Suprapubic skin (tissue), 4 donors: ENCODE measurements at regions not wholly inside any gene's neighbourhood (a gene's known extent, or its start where the extent isn't known, plus 50 kb on each side); places are given as distances from the start of the nearest gene placed in this dataset.
"Not testable (repeated sequence)": the region's sequence is repeated elsewhere in the genome, so short reads cannot be mapped to it uniquely, and the experiment has no call there.

Experiments used
- DNase-seq, 2 donors: peaks; one replicate each; pipeline ENCODE4 v3.0.0-alpha.2; 2019; ENCODE audit warnings: low spot score in 2 of 2
- H3K27ac ChIP-seq: fragments of 200-600 bp; sonication (generic); one replicate; pipeline ENCODE4 v1.5.1; 2019
- H3K27me3 ChIP-seq: fragments of 200-600 bp; sonication (generic); one replicate; pipeline ENCODE4 v1.5.1; 2019
- H3K36me3 ChIP-seq: fragments of 200-600 bp; sonication (generic); one replicate; pipeline ENCODE4 v1.5.1; 2019
- H3K4me1 ChIP-seq: fragments of 200-600 bp; sonication (generic); one replicate; pipeline ENCODE4 v1.5.1; 2019
- H3K4me3 ChIP-seq: fragments of 200-600 bp; sonication (generic); one replicate; pipeline ENCODE4 v1.5.1; 2019; ENCODE audit warnings: mild to moderate bottlenecking
- H3K9me3 ChIP-seq: fragments of 200-600 bp; sonication (generic); one replicate; pipeline ENCODE4 v1.5.1; 2019
- EP300 ChIP-seq: sonication (generic); formaldehyde crosslinking; IDR thresholded peaks from one replicate; pipeline ENCODE4 v1.6.1; 2017; ENCODE audit warnings: antibody characterized with exemption
- POLR2A ChIP-seq, 2 donors: fragments of 450-650 bp; IDR thresholded peaks; one replicate each; pipeline ENCODE4 v1.6.1; 2017; ENCODE audit warnings: antibody characterized with exemption in 2 of 2, mild to moderate bottlenecking in 2 of 2, moderate library complexity in 2 of 2
- POLR2AphosphoS5 ChIP-seq, 3 donors: sonication (generic); formaldehyde crosslinking; IDR thresholded peaks; one replicate each; pipeline ENCODE4 v1.6.1; 2017; ENCODE audit warnings: antibody characterized with exemption in 3 of 3
- WGBS: methylation state at CpG from one replicate; pipeline ENCODE4 v1.1.5; 2018; 5-methylcytosine and 5-hydroxymethylcytosine counted together
- TF ChIP-seq, protein P1 (sequence below), 2 donors: fragments of 200-600 bp in 1 of 2; fragments of 450-650 bp in 1 of 2; sonication (generic) in 1 of 2; IDR thresholded peaks; one replicate each; pipeline ENCODE4 v1.5.1; 2016 to 2019; ENCODE audit warnings: antibody characterized with exemption in 2 of 2, mild to moderate bottlenecking in 1 of 2, moderate library complexity in 1 of 2

DNA sequence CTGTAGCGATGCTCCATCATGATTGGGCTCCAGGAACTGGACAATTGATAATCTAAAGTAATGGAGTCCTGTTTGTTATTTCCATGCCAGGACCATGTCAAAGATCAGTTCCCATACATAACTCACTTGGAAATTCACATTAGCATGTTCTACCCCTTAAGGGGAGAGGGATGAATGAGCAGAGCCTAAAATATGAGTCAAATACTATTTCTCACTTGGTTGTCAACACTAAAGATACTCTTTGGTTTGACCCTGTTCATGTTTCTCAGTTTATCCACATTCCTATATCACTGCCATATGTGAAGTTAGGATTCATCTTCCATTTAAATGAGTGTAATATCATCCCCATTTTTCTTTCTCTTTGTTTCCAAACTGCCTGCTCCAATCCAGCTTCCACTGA lies 321.6 kb upstream of the PAPPA start:
- Histone ChIP-seq H3K4me1 (no peaks in the 10 kb centered on the region), H3K36me3 (no peaks in the 10 kb centered on the region), H3K4me3 (no peak overlapping the region), H3K9me3 (no peaks in the 10 kb centered on the region), H3K27ac (no peak overlapping the region), H3K27me3 (no peaks in the 10 kb centered on the region)
- no peak for DNase-seq
- TF ChIP-seq POLR2A (IDR thresholded peaks at IDR 0.05): no peak
- TF ChIP-seq, protein P1, sequence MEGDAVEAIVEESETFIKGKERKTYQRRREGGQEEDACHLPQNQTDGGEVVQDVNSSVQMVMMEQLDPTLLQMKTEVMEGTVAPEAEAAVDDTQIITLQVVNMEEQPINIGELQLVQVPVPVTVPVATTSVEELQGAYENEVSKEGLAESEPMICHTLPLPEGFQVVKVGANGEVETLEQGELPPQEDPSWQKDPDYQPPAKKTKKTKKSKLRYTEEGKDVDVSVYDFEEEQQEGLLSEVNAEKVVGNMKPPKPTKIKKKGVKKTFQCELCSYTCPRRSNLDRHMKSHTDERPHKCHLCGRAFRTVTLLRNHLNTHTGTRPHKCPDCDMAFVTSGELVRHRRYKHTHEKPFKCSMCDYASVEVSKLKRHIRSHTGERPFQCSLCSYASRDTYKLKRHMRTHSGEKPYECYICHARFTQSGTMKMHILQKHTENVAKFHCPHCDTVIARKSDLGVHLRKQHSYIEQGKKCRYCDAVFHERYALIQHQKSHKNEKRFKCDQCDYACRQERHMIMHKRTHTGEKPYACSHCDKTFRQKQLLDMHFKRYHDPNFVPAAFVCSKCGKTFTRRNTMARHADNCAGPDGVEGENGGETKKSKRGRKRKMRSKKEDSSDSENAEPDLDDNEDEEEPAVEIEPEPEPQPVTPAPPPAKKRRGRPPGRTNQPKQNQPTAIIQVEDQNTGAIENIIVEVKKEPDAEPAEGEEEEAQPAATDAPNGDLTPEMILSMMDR (IDR thresholded peaks at IDR 0.05): no peak
- TF ChIP-seq POLR2AphosphoS5 (IDR thresholded peaks at IDR 0.05): no peak
- no peak for TF ChIP-seq EP300
- WGBS: 97% methylated on average over 1 of the region's 1 CpG

DNA sequence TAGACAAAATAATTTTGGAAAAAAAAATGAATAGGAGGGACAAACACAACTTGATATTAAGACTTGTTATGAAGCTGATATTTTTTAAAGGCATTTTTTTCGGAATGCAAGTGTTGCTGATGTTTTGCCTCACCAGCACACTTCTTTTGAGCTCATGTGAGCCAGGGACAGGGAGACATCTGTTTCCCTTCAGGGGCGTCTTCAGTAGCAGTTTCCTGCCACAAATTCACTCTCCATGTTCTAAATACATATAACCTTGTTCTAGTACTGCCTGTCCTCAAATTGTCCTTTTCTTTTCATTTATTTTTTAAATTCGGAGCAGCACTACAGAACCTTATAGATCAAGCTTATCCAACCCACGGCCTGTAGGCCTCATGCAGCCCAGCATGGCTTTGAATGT lies 316.0 kb upstream of the PAPPA start:
- WGBS: 61% methylated on average over 4 of the region's 4 CpGs
- Histone ChIP-seq H3K27me3 (no peaks in the 10 kb centered on the region), H3K36me3 (no peaks in the 10 kb centered on the region), H3K4me3 (no peak overlapping the region), H3K4me1 (no peaks in the 10 kb centered on the region), H3K9me3 (no peaks in the 10 kb centered on the region), H3K27ac (no peak overlapping the region)
- no peak for DNase-seq
- TF ChIP-seq, protein P1 (IDR thresholded peaks at IDR 0.05): no peak
- TF ChIP-seq POLR2A (IDR thresholded peaks at IDR 0.05): no peak
- no peak for TF ChIP-seq POLR2AphosphoS5 (IDR thresholded peaks at IDR 0.05)
- no peak for TF ChIP-seq EP300

DNA sequence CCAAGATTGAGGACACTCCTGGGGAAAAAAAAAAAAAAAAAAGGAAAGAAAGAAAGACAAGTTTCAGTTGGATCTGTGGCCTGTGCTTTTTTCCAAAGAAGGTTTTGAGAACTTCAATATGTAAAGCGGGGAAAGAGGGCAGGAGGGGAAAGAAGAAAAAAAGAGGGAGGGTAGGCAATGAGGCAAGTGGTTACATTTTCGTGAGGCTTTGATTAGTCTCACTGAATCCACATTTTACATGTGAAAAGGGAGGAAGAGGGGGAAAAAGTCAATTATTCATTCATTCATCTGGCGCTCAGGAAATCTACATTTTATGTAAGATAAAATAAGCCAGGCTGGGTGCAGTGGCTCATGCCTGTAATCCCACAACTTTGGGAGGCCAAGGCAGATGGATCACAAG lies 315.2 kb upstream of the PAPPA start:
- H3K27me3 ChIP-seq: no peaks in the 10 kb centered on the region
- no peak for DNase-seq
- no peaks in the 10 kb centered on the region for H3K4me1 ChIP-seq
- H3K9me3 ChIP-seq: no peaks in the 10 kb centered on the region
- 76% methylated on average over 3 of the region's 3 CpGs for WGBS
- no peaks in the 10 kb centered on the region for H3K36me3 ChIP-seq
- no peak for TF ChIP-seq EP300
- TF ChIP-seq POLR2A (IDR thresholded peaks at IDR 0.05): no peak
- TF ChIP-seq POLR2AphosphoS5 (IDR thresholded peaks at IDR 0.05): no peak
- TF ChIP-seq, protein P1 (IDR thresholded peaks at IDR 0.05): no peak
- no peak overlapping the region for H3K27ac ChIP-seq
- H3K4me3 ChIP-seq: no peak overlapping the region

DNA sequence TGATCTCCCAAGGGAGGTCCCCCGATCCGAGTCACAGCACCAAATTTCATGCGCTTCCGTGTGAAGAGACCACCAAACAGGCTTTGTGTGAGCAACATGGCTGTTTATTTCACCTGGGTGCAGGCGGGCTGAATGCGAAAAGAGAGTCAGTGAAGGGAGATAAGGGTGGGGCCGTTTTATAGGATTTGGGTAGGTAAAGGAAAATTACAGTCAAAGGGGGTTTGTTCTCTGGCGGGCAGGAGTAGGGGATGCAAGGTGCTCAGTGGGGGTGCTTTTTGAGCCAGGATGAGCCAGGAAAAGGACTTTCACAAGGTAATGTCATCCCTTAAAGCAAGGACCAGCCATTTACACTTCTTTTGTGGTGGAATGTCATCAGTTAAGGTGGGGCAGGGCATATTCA lies 309.2 kb upstream of the PAPPA start:
- H3K27ac ChIP-seq, H3K36me3 ChIP-seq: not testable (repeated sequence)
- WGBS: 90% methylated on average over 8 of the region's 8 CpGs

DNA sequence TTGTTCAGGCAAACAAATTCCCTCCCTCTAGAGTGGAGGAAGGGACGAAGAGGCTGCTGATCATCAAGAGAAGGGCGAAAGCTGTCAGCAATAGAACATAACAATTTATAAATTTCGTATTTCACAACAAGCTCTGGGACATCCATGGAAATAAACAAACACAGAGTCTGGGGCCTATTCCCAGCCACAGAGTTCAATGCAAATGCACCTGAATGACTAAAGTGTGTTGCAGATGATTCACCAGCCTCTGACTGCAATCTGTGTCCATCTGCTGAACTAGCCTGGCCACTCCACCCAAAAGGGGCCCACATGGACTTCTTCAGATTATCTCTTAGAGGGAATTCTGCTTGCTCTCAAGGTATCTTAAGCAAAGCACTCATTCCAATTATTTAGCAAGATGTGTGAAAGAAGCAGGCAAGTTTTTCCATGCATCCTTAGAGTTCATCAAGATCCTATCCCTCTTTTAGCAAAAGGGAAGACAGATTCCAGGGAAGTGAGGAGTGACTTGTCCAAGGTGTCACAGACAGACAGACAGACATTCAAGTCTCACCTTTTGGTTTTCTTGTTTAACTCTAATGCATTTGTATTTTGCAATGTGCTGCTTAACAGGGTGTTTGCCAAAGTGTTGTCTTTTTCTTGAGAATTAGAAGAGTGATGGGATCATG lies 307.8 kb upstream of the PAPPA start:
- Histone ChIP-seq H3K27me3 (no peaks in the 10 kb centered on the region), H3K36me3 (no peaks in the 10 kb centered on the region), H3K4me1 (no peaks in the 10 kb centered on the region), H3K9me3 (no peaks in the 10 kb centered on the region), H3K27ac (no peak overlapping the region), H3K4me3 (no peak overlapping the region)
- 81% methylated on average over 3 of the region's 3 CpGs for WGBS
- DNase-seq: no peak
- TF ChIP-seq POLR2AphosphoS5 (IDR thresholded peaks at IDR 0.05) (no peak), POLR2A (IDR thresholded peaks at IDR 0.05) (no peak), EP300 (no peak)
- TF ChIP-seq, protein P1 (IDR thresholded peaks at IDR 0.05): no peak

More for the DNA sequence above, 309.2 kb upstream of the PAPPA start:
- H3K9me3 ChIP-seq, H3K27me3 ChIP-seq, H3K4me3 ChIP-seq, H3K4me1 ChIP-seq, DNase-seq: not testable (repeated sequence)

DNA sequence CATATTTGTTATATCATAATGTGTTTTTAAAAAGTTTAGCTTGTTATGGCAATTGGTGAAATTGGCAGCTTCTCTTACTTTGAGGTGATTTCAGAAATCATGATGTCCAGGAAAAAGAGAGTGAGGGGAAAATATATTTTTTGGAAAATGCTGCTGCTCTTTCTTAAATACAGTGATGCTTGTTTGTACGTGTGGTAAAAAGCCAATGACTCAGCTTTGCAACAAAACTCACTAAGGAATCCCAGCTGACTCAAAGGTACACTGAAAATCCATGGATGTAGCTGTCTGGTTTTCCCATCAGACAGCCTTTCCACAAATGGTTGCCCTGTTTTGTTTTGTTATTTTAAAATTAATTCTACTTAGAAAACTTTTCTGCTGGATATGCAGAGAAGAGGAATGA lies 306.4 kb upstream of the PAPPA start:
- no peak overlapping the region for H3K4me3 ChIP-seq
- H3K4me1 ChIP-seq: no peaks in the 10 kb centered on the region
- no peak for DNase-seq
- no peaks in the 10 kb centered on the region for H3K9me3 ChIP-seq
- TF ChIP-seq POLR2AphosphoS5 (IDR thresholded peaks at IDR 0.05): no peak
- TF ChIP-seq, protein P1 (IDR thresholded peaks at IDR 0.05): no peak
- no peak for TF ChIP-seq POLR2A (IDR thresholded peaks at IDR 0.05)
- TF ChIP-seq EP300: no peak
- no peak overlapping the region for H3K27ac ChIP-seq
- no peaks in the 10 kb centered on the region for H3K36me3 ChIP-seq
- WGBS: 41% methylated on average over 1 of the region's 1 CpG
- no peaks in the 10 kb centered on the region for H3K27me3 ChIP-seq
